GM23338 (cell line): ENCODE measurements at regions not wholly inside any gene's neighbourhood (a gene's known extent, or its start where the extent isn't known, plus 50 kb on each side); places are given as distances from the start of the nearest gene placed in this dataset.

Experiments used
- ATAC-seq: fragments of 200-7000 bp; cut with Tn5 transposase; 3 replicates; pipeline ENCODE4 v1.9.1; 2020
- DNase-seq: peaks from one replicate; pipeline ENCODE4 v3.0.0-alpha.2; 2015; ENCODE audit warnings: low spot score
- H2AFZ ChIP-seq: fragments of 200-600 bp; sonication (generic); 2 replicates; pipeline ENCODE4 v1.8.0; 2016; ENCODE audit warnings: antibody characterized with exemption, mild to moderate bottlenecking, moderate library complexity
- H3F3A ChIP-seq: fragments of 200-600 bp; sonication (generic); replicated peaks from 2 replicates; pipeline ENCODE4 v1.8.0; 2017; ENCODE audit warnings: antibody characterized with exemption, mixed run types, low read depth
- H3K27ac ChIP-seq: fragments of 200-600 bp; sonication (generic); 2 replicates; pipeline ENCODE4 v1.6.1; 2016; ENCODE audit warnings: low read depth
- H3K27me3 ChIP-seq: fragments of 200-600 bp; sonication (generic); 2 replicates; pipeline ENCODE4 v1.8.0; 2016; ENCODE audit warnings: mild to moderate bottlenecking, mixed run types, moderate library complexity; ENCODE audit not compliant: insufficient read depth
- H3K36me3 ChIP-seq: fragments of 200-600 bp; sonication (generic); 2 replicates; pipeline ENCODE4 v1.8.0; 2016; ENCODE audit warnings: mild to moderate bottlenecking; ENCODE audit not compliant: insufficient read depth
- H3K4me1 ChIP-seq: fragments of 200-600 bp; sonication (generic); 2 replicates; pipeline ENCODE4 v1.8.0; 2016; ENCODE audit warnings: mild to moderate bottlenecking, moderate library complexity; ENCODE audit not compliant: insufficient read depth
- H3K4me2 ChIP-seq: fragments of 200-600 bp; sonication (generic); 2 replicates; pipeline ENCODE4 v1.7.1; 2017; ENCODE audit warnings: mixed run types
- H3K4me3 ChIP-seq: fragments of 200-600 bp; sonication (generic); 2 replicates; pipeline ENCODE4 v1.6.1; 2016; ENCODE audit warnings: mixed run types
- H3K79me2 ChIP-seq: fragments of 200-600 bp; sonication (generic); replicated peaks from 2 replicates; pipeline ENCODE4 v1.8.0; 2017; ENCODE audit warnings: mild to moderate bottlenecking; ENCODE audit not compliant: insufficient read depth
- H3K9me2 ChIP-seq: fragments of 200-600 bp; sonication (generic); 2 replicates; pipeline ENCODE4 v1.8.0; 2017; ENCODE audit not compliant: insufficient read depth
- H4K20me1 ChIP-seq: fragments of 200-600 bp; sonication (generic); replicated peaks from 2 replicates; pipeline ENCODE4 v1.8.0; 2017; ENCODE audit warnings: mild to moderate bottlenecking; ENCODE audit not compliant: insufficient read depth
- H3K27ac Mint-ChIP-seq: 2 replicates; pipeline ENCODE4 v1.8.0; 2020; ENCODE audit warnings: inconsistent platforms, mild to moderate bottlenecking, moderate library complexity, mixed read lengths
- H3K27me3 Mint-ChIP-seq: 3 replicates; pipeline ENCODE4 v1.8.0; 2022; ENCODE audit warnings: low read depth, mild to moderate bottlenecking, moderate library complexity, mixed read lengths, inconsistent platforms; ENCODE audit not compliant: insufficient read depth, poor library complexity
- H3K36me3 Mint-ChIP-seq: 3 replicates; pipeline ENCODE4 v1.8.0; 2021; ENCODE audit warnings: low read depth, mild to moderate bottlenecking, inconsistent platforms, moderate library complexity, mixed read lengths
- H3K4me1 Mint-ChIP-seq: 3 replicates; pipeline ENCODE4 v1.8.0; 2020; ENCODE audit warnings: mild to moderate bottlenecking, inconsistent platforms, mixed read lengths
- H3K4me3 Mint-ChIP-seq: 3 replicates; pipeline ENCODE4 v1.8.0; 2021; ENCODE audit warnings: moderate library complexity, mild to moderate bottlenecking, inconsistent platforms, mixed read lengths
- H3K9me3 Mint-ChIP-seq: 3 replicates; pipeline ENCODE4 v1.8.0; 2020; ENCODE audit warnings: moderate library complexity, mild to moderate bottlenecking, inconsistent platforms, mixed read lengths
- CREB1 ChIP-seq: fragments of 250-450 bp; sonication (Bioruptor Pico); IDR thresholded peaks from 2 replicates; pipeline ENCODE4 v1.5.0; 2020; ENCODE audit warnings: low read depth, mild to moderate bottlenecking, moderate library complexity
- CTCF ChIP-seq, 2 experiments: fragments of 200-600 bp in 1 of 2; sonication (generic) in 1 of 2; conservative IDR thresholded peaks; 2 replicates each; pipeline versions ENCODE4 v1.5.1 to v1.6.1; 2016 to 2017; ENCODE audit warnings: antibody characterized with exemption in 2 of 2, low read depth in 2 of 2, mild to moderate bottlenecking in 2 of 2, moderate library complexity in 1 of 2
- ETS1 ChIP-seq: IDR thresholded peaks from 2 replicates; pipeline ENCODE4 v1.6.1; 2016; ENCODE audit warnings: antibody characterized with exemption
- EZH2 ChIP-seq: fragments of 200-600 bp; sonication (generic); IDR thresholded peaks from one replicate; pipeline ENCODE4 v1.8.0; 2017; ENCODE audit warnings: antibody characterized with exemption, mild to moderate bottlenecking, low read depth; ENCODE audit not compliant: unreplicated experiment
- JUNB ChIP-seq: IDR thresholded peaks from one replicate; pipeline ENCODE4 v1.6.1; 2016; ENCODE audit warnings: antibody characterized with exemption; ENCODE audit not compliant: unreplicated experiment
- NANOG ChIP-seq: IDR thresholded peaks from 2 replicates; pipeline ENCODE4 v1.6.1; 2016; ENCODE audit warnings: antibody characterized with exemption, borderline replicate concordance
- POLR2AphosphoS5 ChIP-seq: IDR thresholded peaks from 2 replicates; pipeline ENCODE4 v1.6.1; 2016; ENCODE audit warnings: antibody characterized with exemption, low read depth
- REST ChIP-seq: IDR thresholded peaks from one replicate; pipeline ENCODE4 v1.6.1; 2018; ENCODE audit warnings: antibody characterized with exemption; ENCODE audit not compliant: unreplicated experiment
- STAT1 ChIP-seq: IDR thresholded peaks from one replicate; pipeline ENCODE4 v1.6.1; 2016; ENCODE audit warnings: antibody characterized with exemption; ENCODE audit not compliant: unreplicated experiment
- ZNF331 ChIP-seq: fragments of 250-450 bp; sonication (Bioruptor Pico); IDR thresholded peaks from 2 replicates; pipeline ENCODE4 v1.5.0; 2020; ENCODE audit warnings: low read depth, mild to moderate bottlenecking, moderate library complexity

GRCh38 chr11:28598531-28598930 lies 490.3 kb downstream of the METTL15 start (continued):
- TF ChIP-seq REST: no peak
- TF ChIP-seq STAT1: no peak
- no peak for TF ChIP-seq JUNB
- no peak for TF ChIP-seq ETS1
- no peak for TF ChIP-seq ZNF331 (CRISPR knock-in tag)
- no peak for TF ChIP-seq NANOG

GRCh38 chr11:28596816-28597215 lies 488.6 kb downstream of the METTL15 start:
- Histone ChIP-seq H3K79me2 (no peaks in the 10 kb centered on the region), H2AFZ (no peak overlapping the region), H3K9me2 (0 out of 2 replicates have a peak, but pooled peaks cover 4% of the 10 kb centered on the region), H3K27ac (no peak overlapping the region), H3K27me3 (no peaks in the 10 kb centered on the region), H3F3A (no peaks in the 10 kb centered on the region), H3K4me2 (no peak overlapping the region), H3K36me3 (no peaks in the 10 kb centered on the region), H3K4me3 (no peak overlapping the region), H4K20me1 (no peaks in the 10 kb centered on the region; the same call in 1 of the 2 replicates), H3K4me1 (no peaks in the 10 kb centered on the region)
- no peak for DNase-seq
- no peak overlapping the region for H3K27ac Mint-ChIP-seq
- H3K4me3 Mint-ChIP-seq: no peak overlapping the region
- no peaks in the 10 kb centered on the region for H3K36me3 Mint-ChIP-seq
- peaks cover 3% of the 10 kb centered on the region; the same call in 1 of the 3 replicates for H3K9me3 Mint-ChIP-seq
- no peaks in the 10 kb centered on the region for H3K4me1 Mint-ChIP-seq
- no peak for ATAC-seq
- H3K27me3 Mint-ChIP-seq: peaks cover 2% of the 10 kb centered on the region
- TF ChIP-seq ZNF331 (CRISPR knock-in tag): no peak
- TF ChIP-seq CREB1 (CRISPR knock-in tag): no peak
- TF ChIP-seq EZH2: no peak
- no peak for TF ChIP-seq CTCF (conservative IDR thresholded peaks at IDR 0.05; ENCODE audit: low read depth in 2 of 2)
- no peak for TF ChIP-seq STAT1
- TF ChIP-seq POLR2AphosphoS5: no peak
- TF ChIP-seq REST: no peak
- no peak for TF ChIP-seq NANOG
- TF ChIP-seq ETS1: no peak
